Activated naive CD8-positive, alpha-beta T cell treated with anti-CD3 and anti-CD28 coated beads, Interleukin-2, amount 50 U/mL, for 24 hours (primary cell): ENCODE measurements at regions not wholly inside any gene's neighbourhood (a gene's known extent, or its start where the extent isn't known, plus 50 kb on each side); places are given as distances from the start of the nearest gene placed in this dataset.
"Not testable (repeated sequence)": the region's sequence is repeated elsewhere in the genome, so short reads cannot be mapped to it uniquely, and the experiment has no call there.

Source experiments
- ATAC-seq: fragments of 150-1000 bp; cut with Tn5 transposase; one replicate; pipeline ENCODE4 v1.10.0; 2021
- DNase-seq: peaks from one replicate; pipeline ENCODE4 v3.0.0; 2021
- H3K27ac Mint-ChIP-seq: one replicate; pipeline ENCODE4 v1.8.0; 2021; ENCODE audit warnings: mild to moderate bottlenecking, mixed read lengths
- H3K27me3 Mint-ChIP-seq: one replicate; pipeline ENCODE4 v1.8.0; 2021; ENCODE audit warnings: mixed read lengths
- H3K36me3 Mint-ChIP-seq: one replicate; pipeline ENCODE4 v1.8.0; 2021; ENCODE audit warnings: low read depth, mixed read lengths
- H3K4me1 Mint-ChIP-seq: one replicate; pipeline ENCODE4 v1.8.0; 2021; ENCODE audit warnings: mixed read lengths
- H3K4me3 Mint-ChIP-seq: one replicate; pipeline ENCODE4 v1.8.0; 2021; ENCODE audit warnings: mild to moderate bottlenecking, moderate library complexity, mixed read lengths
- H3K9me3 Mint-ChIP-seq: one replicate; pipeline ENCODE4 v1.8.0; 2021; ENCODE audit warnings: mixed read lengths

DNA sequence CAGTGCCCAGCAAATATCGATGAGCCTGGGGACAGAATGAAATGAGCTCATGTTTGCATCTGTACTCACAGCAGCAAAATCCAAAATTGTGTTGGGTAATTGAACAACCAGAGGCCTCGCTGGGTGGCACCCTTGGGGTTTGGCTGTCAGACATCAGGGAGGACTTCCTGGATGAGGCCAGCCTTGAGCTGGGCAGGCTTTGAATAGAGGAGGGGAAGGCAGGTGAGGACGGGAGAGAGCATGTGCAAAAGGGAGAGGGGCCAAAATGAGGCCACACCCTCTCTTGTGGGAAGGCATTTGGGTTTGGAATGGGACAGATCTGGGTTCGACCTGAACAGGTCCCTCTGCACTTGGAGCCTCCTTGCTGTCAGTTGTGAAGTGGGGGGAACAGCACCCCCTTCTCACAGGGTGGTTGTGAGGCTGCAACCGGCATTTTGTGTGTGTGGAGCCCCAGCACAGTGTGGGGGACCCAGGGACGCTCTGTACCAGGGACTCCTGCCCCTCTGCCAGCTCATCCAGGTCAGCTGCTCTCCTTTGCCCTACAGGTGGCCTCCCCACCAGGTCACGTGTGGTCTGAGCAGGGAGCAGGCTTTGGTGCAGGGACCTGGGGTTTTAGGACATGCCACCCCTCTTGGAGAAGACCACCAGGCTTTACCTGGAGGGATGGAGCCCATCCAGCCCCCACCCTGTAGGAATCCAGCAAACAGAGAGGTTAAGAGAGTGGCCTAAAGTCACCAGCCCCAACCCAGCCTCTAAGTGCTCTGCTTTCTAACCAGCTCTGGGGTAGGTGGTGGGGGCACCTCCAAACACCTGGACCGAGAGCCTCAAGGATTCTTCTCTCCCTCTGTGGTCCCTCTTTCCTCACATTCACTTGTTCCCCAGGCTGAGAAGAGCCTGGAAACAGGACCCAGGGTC lies 521.8 kb downstream of the PTPRU start:
- ATAC-seq (no peak), DNase-seq (no peak)
- H3K27ac Mint-ChIP-seq: no peak overlapping the region
- H3K36me3 Mint-ChIP-seq: no peaks in the 10 kb centered on the region
- no peaks in the 10 kb centered on the region for H3K4me1 Mint-ChIP-seq
- no peak overlapping the region for H3K4me3 Mint-ChIP-seq
- no peaks in the 10 kb centered on the region for H3K9me3 Mint-ChIP-seq
- peaks cover 4% of the 10 kb centered on the region for H3K27me3 Mint-ChIP-seq

DNA sequence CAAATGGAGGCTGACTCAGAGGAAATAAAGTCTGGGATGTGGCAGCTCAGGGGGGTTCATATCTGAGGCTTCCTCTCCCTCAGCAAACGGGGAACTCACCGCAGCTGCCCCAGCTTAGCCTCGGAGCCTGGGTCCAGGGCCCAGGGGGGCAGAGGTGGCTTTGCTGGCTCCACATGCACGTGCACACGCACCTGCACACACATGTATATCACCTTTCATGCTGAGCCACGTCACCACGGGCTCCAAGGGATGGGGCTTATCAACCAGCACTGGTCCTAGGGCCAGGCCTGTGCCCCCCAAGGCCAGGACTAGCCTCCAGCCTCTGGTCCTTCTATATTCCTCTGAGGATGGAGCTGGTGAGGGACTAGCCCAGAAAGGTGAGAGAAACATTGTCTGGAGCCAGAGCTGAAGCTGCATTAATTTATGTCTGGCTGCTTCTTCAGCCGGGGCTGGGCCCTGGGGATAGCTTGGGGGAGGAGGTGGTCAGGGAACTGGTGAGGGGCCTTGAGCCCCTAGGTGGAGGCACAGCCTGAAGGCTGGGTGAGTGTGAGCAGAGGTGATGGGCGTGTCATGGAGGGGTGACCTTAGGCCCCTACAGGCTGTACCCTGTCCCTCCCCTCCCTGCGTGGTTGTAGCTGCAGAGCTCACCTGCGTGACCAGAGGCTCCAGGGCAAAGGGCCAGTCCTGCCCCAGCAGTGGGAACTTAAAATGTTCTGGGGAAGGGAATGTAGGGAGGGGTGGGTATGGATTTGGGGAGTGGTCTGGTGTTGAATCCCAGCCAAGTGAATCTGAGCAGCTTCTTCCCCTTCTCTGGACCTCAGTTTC lies 520.8 kb downstream of the PTPRU start:
- no peak overlapping the region for H3K4me3 Mint-ChIP-seq
- H3K27ac Mint-ChIP-seq: no peak overlapping the region
- no peaks in the 10 kb centered on the region for H3K9me3 Mint-ChIP-seq
- DNase-seq (no peak), ATAC-seq (no peak)
- no peaks in the 10 kb centered on the region for H3K36me3 Mint-ChIP-seq
- no peaks in the 10 kb centered on the region for H3K4me1 Mint-ChIP-seq
- H3K27me3 Mint-ChIP-seq: peaks cover 4% of the 10 kb centered on the region

DNA sequence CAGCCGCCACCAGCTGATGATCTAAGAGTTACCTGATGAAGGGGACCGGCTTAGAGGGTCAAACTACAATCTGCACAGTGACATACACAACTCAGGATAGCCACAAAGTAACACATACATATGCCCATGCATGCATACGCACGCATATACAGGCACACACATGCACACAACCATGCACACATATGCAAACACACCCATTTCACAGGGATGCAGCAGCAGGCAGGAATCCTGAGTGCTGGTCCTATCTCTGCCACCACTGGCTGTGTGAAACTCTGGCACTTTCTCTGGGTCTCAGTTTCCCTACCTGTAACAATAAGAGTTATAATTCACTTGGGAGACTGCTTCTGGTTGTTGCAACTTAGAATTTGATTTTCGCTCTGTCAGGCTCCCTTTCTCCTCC lies 520.2 kb downstream of the PTPRU start:
- H3K36me3 Mint-ChIP-seq: no peaks in the 10 kb centered on the region
- H3K27me3 Mint-ChIP-seq: peaks cover 2% of the 10 kb centered on the region
- no peak for ATAC-seq

DNA sequence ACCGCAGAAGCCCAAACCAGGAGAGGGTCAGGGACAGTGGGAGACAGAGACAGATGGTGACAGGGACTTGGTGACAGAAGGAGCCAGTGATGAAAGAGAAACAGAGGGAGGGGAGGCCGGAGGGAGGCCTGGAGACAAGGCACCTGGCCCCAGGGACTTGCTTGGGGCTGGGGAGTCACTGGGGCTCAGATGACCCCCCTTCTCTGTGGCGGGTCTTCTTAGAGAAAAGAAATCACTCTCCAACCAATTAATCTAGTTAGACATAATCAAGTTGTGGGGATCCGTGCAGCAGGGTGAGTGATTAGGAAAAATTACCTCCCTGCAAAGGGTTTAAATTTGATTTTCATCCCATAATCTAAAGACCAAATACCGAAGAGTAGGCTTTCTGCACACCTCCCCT lies 519.8 kb downstream of the PTPRU start:
- ATAC-seq (no peak), DNase-seq (no peak)
- Mint-ChIP-seq H3K4me3 (no peak overlapping the region), H3K4me1 (no peaks in the 10 kb centered on the region), H3K9me3 (no peaks in the 10 kb centered on the region), H3K27ac (no peak overlapping the region), H3K36me3 (no peaks in the 10 kb centered on the region), H3K27me3 (peaks cover 2% of the 10 kb centered on the region)

More for the DNA sequence above, 520.2 kb downstream of the PTPRU start:
- Mint-ChIP-seq H3K4me1 (no peaks in the 10 kb centered on the region), H3K4me3 (no peak overlapping the region), H3K27ac (no peak overlapping the region), H3K9me3 (no peaks in the 10 kb centered on the region)
- DNase-seq: no peak

DNA sequence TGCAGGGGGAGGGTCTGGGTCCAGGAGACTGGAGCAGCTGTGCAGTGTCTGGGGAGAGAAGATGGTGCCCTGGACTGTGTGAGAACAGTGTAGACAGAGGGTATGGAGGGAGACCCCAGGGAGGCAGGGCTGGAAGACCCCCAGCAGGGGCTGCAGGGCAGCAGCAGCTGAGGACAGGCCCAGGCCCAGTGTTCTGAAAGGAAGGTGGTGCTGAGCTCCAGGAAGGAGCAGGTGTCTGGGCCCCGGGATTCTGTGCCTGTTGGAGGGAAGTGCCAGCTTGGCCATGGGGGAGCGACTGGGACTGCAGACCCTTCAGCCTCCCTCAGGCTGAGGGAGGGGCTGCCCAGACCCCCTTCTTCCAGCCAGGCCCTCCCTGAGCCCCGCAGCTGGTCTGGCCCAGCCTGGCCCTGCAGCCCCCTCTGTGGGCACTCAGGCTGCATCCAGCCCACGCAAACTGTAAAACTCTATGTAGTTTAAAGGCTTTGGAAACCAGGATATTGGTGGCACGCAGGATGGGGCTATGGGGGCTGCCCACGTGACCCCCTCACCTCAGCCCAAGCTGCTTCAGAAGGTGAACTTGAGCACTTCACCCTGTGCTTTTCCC lies 519.2 kb downstream of the PTPRU start:
- H3K4me3 Mint-ChIP-seq, H3K27ac Mint-ChIP-seq, DNase-seq, H3K27me3 Mint-ChIP-seq, H3K9me3 Mint-ChIP-seq, ATAC-seq, H3K36me3 Mint-ChIP-seq, H3K4me1 Mint-ChIP-seq: not testable (repeated sequence)

DNA sequence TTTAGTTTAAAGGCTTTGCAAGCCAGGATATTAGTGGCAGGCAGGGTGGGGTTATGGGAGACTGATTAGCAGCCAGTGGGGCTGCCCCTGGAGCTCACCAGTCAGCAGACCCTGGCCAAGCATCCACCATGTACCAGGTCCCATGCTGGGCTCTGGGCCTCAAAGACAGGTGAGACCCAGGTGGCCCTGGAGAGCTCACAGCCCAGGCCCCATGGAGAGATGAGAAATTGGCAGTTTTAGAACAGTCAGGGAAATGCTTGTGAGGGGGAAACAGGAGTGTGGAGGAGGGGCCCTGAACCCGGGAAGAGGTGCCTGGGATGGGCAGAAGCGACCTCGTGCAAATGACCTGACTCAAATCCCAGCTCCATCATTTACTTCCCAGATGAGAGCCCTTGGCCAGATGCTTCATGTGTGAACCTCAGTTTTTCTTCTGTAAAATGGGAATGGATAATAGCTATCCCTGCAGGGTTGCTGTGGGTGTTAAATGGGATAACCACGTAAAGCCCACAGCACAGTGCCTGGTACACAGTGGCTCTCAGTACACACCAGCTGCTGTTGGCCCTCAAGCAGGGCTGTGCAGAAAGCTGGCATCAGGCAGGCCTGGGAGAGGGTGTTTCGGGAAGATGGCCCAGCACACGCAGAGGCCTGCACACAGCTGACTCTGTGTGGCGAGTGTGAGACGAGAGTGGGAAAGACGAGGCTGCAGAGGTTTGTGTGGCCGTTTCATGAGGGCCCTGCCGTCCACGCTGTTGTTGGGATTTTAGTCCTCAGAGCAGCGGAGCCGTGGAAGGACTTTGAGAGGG lies 518.5 kb downstream of the PTPRU start:
- peaks cover 2% of the 10 kb centered on the region for H3K27me3 Mint-ChIP-seq
- H3K36me3 Mint-ChIP-seq: no peaks in the 10 kb centered on the region
- no peak overlapping the region for H3K27ac Mint-ChIP-seq
- H3K4me1 Mint-ChIP-seq: no peaks in the 10 kb centered on the region
- H3K4me3 Mint-ChIP-seq: no peak overlapping the region
- H3K9me3 Mint-ChIP-seq: no peaks in the 10 kb centered on the region
- no peak for DNase-seq
- ATAC-seq: no peak

DNA sequence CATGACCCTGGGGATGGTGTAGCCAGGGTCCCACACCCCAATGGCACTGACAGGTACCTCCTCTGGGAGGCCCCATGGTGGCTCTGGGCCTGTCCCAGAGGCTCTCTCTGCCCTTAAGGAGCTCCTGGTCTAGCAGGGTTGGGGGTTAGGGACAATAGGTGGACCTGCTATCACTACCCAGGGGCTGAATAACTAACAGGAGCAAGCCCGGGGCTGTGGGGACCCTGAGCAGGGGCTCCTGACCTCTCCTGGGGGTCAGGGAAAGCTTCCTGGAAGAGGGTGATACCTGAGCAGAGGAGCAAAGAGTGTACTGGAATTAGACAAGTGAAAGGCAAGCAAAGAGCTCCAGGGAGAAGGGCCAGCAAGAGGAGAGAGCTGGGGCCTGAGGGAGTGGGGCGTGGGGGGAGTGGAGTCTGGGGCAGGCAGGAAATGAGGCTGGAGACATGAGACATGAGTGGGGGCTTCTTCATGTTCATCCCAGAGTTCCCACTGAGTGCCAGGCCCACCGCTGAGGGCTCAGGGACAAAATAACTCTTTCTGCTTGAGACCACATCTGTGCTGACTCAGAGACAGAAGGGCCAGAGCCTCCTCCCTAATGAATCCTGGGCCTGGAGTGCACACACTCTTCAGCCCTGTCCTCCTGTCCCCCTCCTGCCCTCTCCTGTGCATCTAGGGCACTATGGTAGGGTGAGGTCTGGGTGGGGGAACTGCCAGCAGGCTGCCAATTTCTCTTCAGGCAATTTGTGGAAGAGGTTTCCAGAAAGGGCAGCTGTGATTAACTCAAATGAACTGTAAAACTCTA lies 517.6 kb downstream of the PTPRU start:
- no peak overlapping the region for H3K4me3 Mint-ChIP-seq
- H3K4me1 Mint-ChIP-seq: no peaks in the 10 kb centered on the region
- DNase-seq (no peak), ATAC-seq (no peak)
- peaks cover 2% of the 10 kb centered on the region for H3K27me3 Mint-ChIP-seq
- no peak overlapping the region for H3K27ac Mint-ChIP-seq
- H3K36me3 Mint-ChIP-seq: no peaks in the 10 kb centered on the region
- H3K9me3 Mint-ChIP-seq: no peaks in the 10 kb centered on the region

DNA sequence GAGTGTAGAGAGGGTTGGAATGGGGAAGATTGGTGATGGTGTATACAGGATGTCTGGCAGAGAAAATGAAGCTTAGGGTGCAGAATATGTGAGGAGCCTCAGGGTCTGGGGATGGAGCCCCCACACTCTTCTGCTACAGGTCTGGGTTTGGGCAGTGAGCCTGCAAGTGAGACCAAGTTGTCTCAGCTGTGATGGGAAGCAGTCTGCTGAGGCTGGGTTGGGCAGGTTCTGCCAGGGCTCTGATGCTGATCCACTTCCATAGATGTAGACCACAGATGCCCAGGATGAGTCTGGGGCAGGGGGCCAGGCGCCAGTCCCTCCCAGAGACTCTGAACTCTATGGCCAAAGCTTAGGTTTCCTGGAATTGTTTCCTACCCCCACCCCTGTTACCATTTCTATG lies 516.9 kb downstream of the PTPRU start:
- no peak overlapping the region for H3K4me3 Mint-ChIP-seq
- no peaks in the 10 kb centered on the region for H3K36me3 Mint-ChIP-seq
- no peak for DNase-seq
- H3K27me3 Mint-ChIP-seq: peaks cover 2% of the 10 kb centered on the region
- no peak for ATAC-seq
- H3K4me1 Mint-ChIP-seq: no peaks in the 10 kb centered on the region
- no peak overlapping the region for H3K27ac Mint-ChIP-seq
- no peaks in the 10 kb centered on the region for H3K9me3 Mint-ChIP-seq

DNA sequence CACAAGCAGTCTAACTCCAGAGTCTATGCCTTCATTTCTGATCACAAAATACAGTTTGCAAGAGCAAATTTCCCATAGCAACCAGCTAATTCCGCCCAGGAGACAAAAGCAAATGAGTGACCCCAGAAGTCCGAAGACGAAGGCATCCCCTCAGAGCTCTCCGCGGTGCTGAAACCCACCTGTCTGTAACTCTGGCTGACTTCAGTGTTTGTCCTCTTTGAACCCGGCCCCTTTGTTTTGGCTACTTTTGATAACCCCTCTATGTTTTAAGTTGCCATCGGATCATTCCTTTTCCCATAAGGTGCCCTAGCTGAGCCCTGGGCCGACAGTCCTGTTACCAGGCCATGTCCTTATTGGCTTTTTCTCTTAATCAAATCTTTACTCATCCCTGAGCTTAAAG lies 515.8 kb downstream of the PTPRU start:
- no peak overlapping the region for H3K4me3 Mint-ChIP-seq
- DNase-seq (no peak), ATAC-seq (no peak)
- no peaks in the 10 kb centered on the region for H3K27me3 Mint-ChIP-seq
- H3K27ac Mint-ChIP-seq: no peak overlapping the region
- H3K4me1 Mint-ChIP-seq: no peaks in the 10 kb centered on the region
- no peaks in the 10 kb centered on the region for H3K9me3 Mint-ChIP-seq
- no peaks in the 10 kb centered on the region for H3K36me3 Mint-ChIP-seq

DNA sequence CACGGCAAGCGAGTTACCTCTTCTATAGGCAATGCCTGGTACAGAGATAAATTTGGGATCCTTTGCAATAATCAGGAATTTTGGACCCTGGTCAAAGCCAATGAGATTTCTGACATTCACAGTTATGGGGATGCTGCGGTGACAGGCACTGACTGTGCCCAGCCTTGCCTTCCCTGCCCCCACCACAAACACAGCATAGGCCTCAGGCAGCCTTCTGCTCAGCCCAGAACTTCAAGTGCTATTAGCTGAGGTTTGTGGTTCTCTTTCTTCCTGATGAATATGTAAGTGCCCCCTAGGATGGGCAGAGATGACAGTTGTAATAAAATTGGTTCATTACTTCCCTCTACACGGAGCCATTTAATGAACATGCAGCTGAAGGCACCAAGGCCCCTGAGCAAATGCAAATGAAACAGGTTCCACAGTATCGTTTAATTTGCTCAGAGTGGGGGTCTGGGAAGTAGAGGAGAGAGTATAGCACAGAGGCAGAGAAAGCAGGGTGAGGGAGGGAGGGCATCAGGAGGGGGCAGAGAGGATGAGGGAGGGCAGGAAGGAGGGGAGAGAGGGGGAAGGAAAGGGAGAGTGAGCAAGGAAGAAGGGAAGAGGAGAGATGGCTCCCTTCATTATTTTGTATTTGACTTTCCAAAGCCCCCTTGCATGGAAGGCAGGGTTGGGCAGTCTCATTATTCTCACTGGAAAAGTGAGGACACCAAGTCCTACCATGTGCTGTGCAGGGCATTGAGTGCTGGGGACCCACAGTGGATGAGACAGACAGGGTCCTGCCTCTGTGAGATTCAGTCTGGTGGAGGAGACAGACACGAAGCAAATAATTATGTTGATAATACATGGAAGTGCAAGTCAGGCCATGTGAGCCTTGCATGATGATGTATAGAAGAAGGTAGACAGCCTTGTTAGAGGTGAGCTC lies 513.0 kb downstream of the PTPRU start:
- DNase-seq: no peak
- ATAC-seq: no peak
- no peak overlapping the region for H3K4me3 Mint-ChIP-seq
- no peaks in the 10 kb centered on the region for H3K27me3 Mint-ChIP-seq
- H3K4me1 Mint-ChIP-seq: no peaks in the 10 kb centered on the region
- H3K9me3 Mint-ChIP-seq: no peaks in the 10 kb centered on the region
- H3K27ac Mint-ChIP-seq: no peak overlapping the region
- no peaks in the 10 kb centered on the region for H3K36me3 Mint-ChIP-seq

DNA sequence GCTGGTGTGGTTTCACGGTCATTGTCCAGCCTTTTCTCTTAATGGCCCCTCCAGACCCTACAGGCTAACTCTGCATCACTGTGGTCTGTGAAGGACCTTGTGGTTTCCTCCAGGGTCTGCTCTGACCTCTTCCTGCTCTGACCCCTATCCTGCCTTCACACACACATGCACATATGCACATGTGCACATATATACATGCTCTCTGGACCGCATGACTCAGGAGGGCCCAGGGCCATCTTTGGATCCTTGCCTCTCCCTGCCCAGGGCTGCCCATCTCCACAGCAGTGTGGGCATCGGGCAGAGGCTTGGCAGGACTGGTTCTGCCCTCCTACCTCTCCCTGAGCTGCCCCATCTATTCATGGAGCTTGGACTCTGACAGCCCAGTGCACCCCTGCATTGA lies 510.9 kb downstream of the PTPRU start:
- H3K27ac Mint-ChIP-seq: no peak overlapping the region
- H3K4me1 Mint-ChIP-seq: no peaks in the 10 kb centered on the region
- H3K36me3 Mint-ChIP-seq: no peaks in the 10 kb centered on the region
- H3K4me3 Mint-ChIP-seq: no peak overlapping the region
- H3K27me3 Mint-ChIP-seq: peaks cover 4% of the 10 kb centered on the region
- DNase-seq (no peak), ATAC-seq (no peak)
- no peaks in the 10 kb centered on the region for H3K9me3 Mint-ChIP-seq

DNA sequence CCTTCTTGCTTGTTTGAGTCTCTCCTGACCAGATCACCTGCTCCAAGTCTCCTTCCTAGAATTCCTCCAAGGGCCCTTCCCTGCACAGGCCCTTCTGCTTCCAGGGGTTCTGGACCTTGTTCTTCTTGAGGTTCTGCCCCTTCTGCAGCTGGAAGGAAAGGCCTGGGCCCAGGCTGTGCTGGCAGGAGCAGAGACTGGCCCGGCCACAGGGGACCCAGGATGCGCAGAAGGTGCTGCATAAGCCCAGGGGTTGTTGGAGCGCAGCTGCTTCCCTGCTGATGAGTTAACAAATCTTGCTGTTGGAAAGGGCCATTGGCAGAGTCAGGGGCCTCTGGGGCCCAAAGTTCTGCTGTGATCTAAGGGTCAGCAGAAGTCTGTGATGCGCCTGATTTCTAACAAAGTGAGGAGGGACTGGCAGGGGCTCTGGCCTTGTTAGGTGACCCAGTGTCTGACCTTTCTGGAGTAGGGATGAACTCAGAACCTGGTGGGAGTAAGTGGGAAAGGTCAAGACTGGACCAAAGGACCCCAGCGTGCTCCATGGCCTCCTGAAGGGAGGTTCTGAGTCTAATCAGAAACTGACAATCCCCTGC lies 509.8 kb downstream of the PTPRU start:
- Mint-ChIP-seq H3K4me3 (no peak overlapping the region), H3K36me3 (no peaks in the 10 kb centered on the region), H3K9me3 (no peaks in the 10 kb centered on the region), H3K27me3 (peaks cover 4% of the 10 kb centered on the region), H3K4me1 (no peaks in the 10 kb centered on the region), H3K27ac (no peak overlapping the region)
- no peak for ATAC-seq
- DNase-seq: no peak
